HUDEP-2 (cell line): ENCODE measurements at regions not wholly inside any gene's neighbourhood (a gene's known extent, or its start where the extent isn't known, plus 50 kb on each side); places are given as distances from the start of the nearest gene placed in this dataset.

Experiments
- DNase-seq, 76 experiments: peaks; one replicate each; lab custom pipeline; 2025; ENCODE audit not compliant: unreplicated experiment in 76 of 76; lab: John Stamatoyannopoulos, UW

DNA sequence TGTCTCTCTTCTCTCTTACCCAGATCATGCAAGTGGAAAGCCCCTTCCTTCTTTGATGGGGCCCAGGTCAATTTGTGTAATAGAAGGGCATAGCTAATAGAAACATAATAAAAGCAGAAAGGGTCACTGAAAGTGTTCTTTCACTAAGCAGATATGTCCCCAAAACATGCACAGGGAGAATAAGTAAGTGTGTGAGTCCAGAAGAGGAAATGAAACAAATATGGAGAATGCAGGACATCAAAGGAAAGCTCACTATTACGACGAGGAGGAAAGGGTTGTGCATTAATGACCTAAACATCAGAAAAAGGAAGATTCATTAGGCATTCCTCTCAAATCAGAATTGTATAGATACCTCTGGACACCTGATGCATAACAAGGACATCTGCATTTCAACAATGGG is 81.4 kb upstream of the SMYD2 start:
- no peak for DNase-seq

- no peak for DNase-seq
These were observed 78.0 kb upstream of the SMYD2 start for GRCh38 chr1:214202992-214203391.

DNA sequence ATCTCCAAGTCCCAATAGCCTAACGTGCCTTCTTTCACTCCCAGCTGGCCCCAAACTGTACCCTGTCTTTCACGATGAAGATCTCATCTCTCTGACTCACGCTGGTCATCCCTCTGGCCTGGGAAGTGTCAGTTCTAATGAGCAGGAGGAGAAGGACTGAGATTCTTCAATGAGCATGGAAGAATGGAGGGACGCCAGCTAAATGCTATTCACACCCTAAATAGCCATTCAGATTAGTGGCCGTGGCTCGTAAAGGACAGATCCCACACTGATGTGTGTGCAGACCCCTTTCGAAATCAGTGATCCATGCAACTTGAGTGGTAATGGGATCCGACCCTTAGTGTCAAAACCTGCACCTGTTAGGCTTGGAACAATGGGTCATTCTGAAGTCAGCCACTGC is 75.9 kb upstream of the SMYD2 start:
- DNase-seq, result no peak

DNA sequence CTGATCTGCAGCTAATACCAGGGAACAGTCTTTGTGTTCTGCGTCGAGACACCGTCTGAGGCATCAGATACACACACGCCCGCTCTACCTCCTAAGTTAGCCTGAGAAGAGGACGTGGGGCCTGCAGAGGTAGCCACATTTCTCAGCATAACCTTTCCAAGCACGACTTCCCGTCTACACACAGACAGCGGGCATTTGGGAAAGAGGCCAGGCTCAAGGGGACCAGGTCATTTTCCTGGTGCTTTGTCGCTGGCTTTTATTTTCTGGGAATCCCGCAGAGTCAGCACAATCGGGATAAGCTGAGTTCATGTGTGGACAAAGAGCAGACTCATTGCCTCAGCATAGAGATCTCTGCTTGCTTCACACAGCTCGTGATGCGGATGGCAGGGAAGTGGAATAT is 72.5 kb upstream of the SMYD2 start:
- no peak for DNase-seq

GRCh38 chr1:214209260-214209808 is 71.6 kb upstream of the SMYD2 start:
- DNase-seq, result no peak

DNA sequence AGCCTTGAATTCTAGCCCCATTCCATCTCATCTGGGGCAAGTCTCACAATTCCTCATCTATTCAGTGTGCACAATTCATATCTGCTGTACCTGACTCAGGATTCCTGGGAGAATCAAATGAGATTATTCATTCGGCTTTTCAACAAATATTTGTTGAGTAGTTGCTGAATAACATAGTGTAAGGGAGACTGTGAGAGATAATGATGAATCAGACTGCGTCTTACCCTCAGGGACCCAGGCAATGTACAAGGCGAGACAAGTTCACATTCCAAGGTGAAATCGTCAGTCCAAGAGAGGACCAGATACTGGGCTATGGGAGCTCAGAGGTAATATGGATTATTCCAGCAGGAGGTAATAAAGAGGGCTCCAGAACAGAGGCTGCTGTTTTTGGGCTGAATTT is 67.8 kb upstream of the SMYD2 start:
- DNase-seq, result no peak

- DNase-seq, result no peak
These were observed 66.1 kb upstream of the SMYD2 start for GRCh38 chr1:214214851-214215250.

DNA sequence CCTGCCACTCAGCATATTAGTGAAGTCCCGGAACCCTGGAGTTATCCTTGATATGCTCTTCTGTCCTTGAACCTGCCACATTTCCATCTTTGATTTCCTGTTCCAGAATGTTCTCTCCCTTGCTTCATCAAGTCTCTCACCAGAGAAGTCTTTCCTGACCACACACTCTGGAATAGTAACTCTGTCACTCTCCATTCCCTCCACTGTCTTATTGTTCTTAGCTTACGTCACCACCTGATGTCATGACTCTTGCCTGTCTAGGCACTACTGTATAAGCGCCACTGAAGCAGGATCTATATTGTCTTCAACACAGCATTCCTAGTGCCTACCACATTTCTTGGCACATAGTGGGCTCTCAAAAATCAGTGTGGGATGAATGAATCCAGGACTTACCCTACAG is 65.4 kb upstream of the SMYD2 start:
- no peak for DNase-seq

- DNase-seq, result no peak
These were observed 64.9 kb upstream of the SMYD2 start for GRCh38 chr1:214216021-214216420.

- no peak for DNase-seq
These were observed 64.2 kb upstream of the SMYD2 start for GRCh38 chr1:214216779-214217178.

GRCh38 chr1:214219902-214220301 is 61.1 kb upstream of the SMYD2 start:
- DNase-seq, result no peak

- DNase-seq, result no peak
These were observed 60.1 kb upstream of the SMYD2 start for GRCh38 chr1:214220891-214221290.

- DNase-seq, result no peak
These were observed 56.2 kb upstream of the SMYD2 start for GRCh38 chr1:214224611-214225354.

GRCh38 chr1:214228976-214229375 is 52.0 kb upstream of the SMYD2 start:
- no peak for DNase-seq

DNA sequence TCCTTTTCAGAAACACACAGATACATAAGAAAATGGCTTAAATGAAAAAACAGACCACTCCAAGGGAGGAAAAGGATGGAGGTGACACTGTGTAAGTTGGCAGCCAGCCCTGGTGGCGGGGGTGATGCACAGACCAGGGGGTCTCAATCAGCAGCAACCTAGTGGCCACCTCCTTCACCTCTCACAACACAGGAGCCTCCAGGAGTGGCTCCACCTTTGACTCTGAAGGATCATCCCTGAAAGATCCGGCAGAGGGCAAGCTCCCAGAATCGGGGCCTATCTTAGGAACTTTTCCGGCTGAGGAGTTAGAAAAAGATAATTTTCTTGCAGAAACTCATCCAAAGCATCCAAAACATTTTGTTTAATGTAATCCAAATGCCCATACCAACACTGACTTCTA is 51.2 kb upstream of the SMYD2 start:
- no peak for DNase-seq
